ENCODE measurements at regions not wholly inside any gene's neighbourhood (a gene's known extent, or its start where the extent isn't known, plus 50 kb on each side); places are given as distances from the start of the nearest gene placed in this dataset.

DNA sequence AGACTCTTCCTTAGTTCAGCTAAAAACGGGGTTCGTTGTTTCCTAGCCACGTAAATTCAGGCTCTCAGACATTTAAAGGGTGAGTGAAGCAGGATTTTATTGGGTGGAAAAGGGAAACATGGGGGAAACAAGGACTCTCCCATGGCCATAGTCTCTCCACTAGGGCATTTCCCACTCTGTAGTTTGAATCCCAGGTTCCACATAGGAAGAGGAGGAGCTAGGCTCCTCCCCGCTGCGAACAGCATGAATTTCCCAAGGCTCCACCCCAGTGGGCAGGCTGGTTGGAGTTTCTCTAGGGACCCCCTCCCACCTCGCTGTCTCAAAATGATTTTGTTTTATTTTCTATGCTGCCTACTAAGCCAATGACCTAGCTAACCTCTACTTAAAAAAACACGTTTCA, 2170.8 kb upstream of the PCDH20 start:
- TF ChIP-seq, protein P1, sequence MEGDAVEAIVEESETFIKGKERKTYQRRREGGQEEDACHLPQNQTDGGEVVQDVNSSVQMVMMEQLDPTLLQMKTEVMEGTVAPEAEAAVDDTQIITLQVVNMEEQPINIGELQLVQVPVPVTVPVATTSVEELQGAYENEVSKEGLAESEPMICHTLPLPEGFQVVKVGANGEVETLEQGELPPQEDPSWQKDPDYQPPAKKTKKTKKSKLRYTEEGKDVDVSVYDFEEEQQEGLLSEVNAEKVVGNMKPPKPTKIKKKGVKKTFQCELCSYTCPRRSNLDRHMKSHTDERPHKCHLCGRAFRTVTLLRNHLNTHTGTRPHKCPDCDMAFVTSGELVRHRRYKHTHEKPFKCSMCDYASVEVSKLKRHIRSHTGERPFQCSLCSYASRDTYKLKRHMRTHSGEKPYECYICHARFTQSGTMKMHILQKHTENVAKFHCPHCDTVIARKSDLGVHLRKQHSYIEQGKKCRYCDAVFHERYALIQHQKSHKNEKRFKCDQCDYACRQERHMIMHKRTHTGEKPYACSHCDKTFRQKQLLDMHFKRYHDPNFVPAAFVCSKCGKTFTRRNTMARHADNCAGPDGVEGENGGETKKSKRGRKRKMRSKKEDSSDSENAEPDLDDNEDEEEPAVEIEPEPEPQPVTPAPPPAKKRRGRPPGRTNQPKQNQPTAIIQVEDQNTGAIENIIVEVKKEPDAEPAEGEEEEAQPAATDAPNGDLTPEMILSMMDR (IDR thresholded peaks at IDR 0.05; ENCODE audit: insufficient read depth, low read length, poor library complexity, severe bottlenecking) = no peak
- no peak for TF ChIP-seq EZH2phosphoT487 (conservative IDR thresholded peaks at IDR 0.05; ENCODE audit: low read length)

Measured in SU-DHL-6 (cell line).